Hepatocyte (in vitro differentiated cells): ENCODE measurements at regions not wholly inside any gene's neighbourhood (a gene's known extent, or its start where the extent isn't known, plus 50 kb on each side); places are given as distances from the start of the nearest gene placed in this dataset.

ENCODE experiments used
- DNase-seq: peaks from one replicate; pipeline ENCODE4 v3.0.0-alpha.2; 2016; ENCODE audit warnings: low spot score
- H2AFZ ChIP-seq: fragments of 200-600 bp; sonication (generic); 2 replicates; pipeline ENCODE4 v1.6.0; 2016; ENCODE audit warnings: antibody characterized with exemption, mild to moderate bottlenecking
- H3K27ac ChIP-seq: fragments of 200-600 bp; sonication (generic); 2 replicates; pipeline ENCODE4 v1.5.1; 2016; ENCODE audit warnings: mild to moderate bottlenecking
- H3K27me3 ChIP-seq: fragments of 200-600 bp; sonication (generic); 2 replicates; pipeline ENCODE4 v1.6.1; 2016
- H3K36me3 ChIP-seq: fragments of 200-600 bp; sonication (generic); replicated peaks from 2 replicates; pipeline ENCODE4 v1.5.1; 2016; ENCODE audit warnings: low read depth; ENCODE audit not compliant: insufficient read depth
- H3K4me1 ChIP-seq: fragments of 200-600 bp; sonication (generic); 2 replicates; pipeline ENCODE4 v1.5.1; 2016; ENCODE audit warnings: mild to moderate bottlenecking, moderate library complexity; ENCODE audit not compliant: insufficient read depth
- H3K4me2 ChIP-seq: fragments of 200-600 bp; sonication (generic); 2 replicates; pipeline ENCODE4 v1.6.0; 2016
- H3K4me3 ChIP-seq: fragments of 200-600 bp; sonication (generic); 2 replicates; pipeline ENCODE4 v1.5.1; 2016; ENCODE audit warnings: mild to moderate bottlenecking
- H3K79me2 ChIP-seq: fragments of 200-600 bp; sonication (generic); 2 replicates; pipeline ENCODE4 v1.6.0; 2017; ENCODE audit warnings: mild to moderate bottlenecking
- H3K9me2 ChIP-seq: fragments of 200-600 bp; sonication (generic); replicated peaks from 2 replicates; pipeline ENCODE4 v1.6.0; 2017; ENCODE audit warnings: mild to moderate bottlenecking; ENCODE audit not compliant: insufficient read depth
- H3K9me3 ChIP-seq: fragments of 200-600 bp; sonication (generic); 2 replicates; pipeline ENCODE4 v1.5.1; 2016; ENCODE audit warnings: low read depth, mild to moderate bottlenecking
- H4K20me1 ChIP-seq: fragments of 200-600 bp; sonication (generic); 2 replicates; pipeline ENCODE4 v1.6.0; 2016; ENCODE audit warnings: mild to moderate bottlenecking; ENCODE audit not compliant: insufficient read depth, poor library complexity, severe bottlenecking
- CTCF ChIP-seq: fragments of 200-600 bp; sonication (generic); IDR thresholded peaks from 2 replicates; pipeline ENCODE4 v1.5.1; 2016; ENCODE audit warnings: antibody characterized with exemption, mild to moderate bottlenecking; ENCODE audit not compliant: poor library complexity
- EZH2 ChIP-seq: fragments of 200-600 bp; sonication (generic); IDR thresholded peaks from 2 replicates; pipeline ENCODE4 v1.6.1; 2016; ENCODE audit warnings: antibody characterized with exemption, mild to moderate bottlenecking, borderline replicate concordance
- EZH2phosphoT487 ChIP-seq: fragments of 200-600 bp; sonication (generic); IDR thresholded peaks from one replicate; pipeline ENCODE4 v1.6.1; 2018; ENCODE audit warnings: antibody characterized with exemption, mild to moderate bottlenecking, low read depth, moderate library complexity; ENCODE audit not compliant: unreplicated experiment, severe bottlenecking
- WGBS: methylation state at CpG from one replicate; pipeline ENCODE4 v1.1.6; 2016; ENCODE audit warnings: low lambda C conversion rate; ENCODE audit errors: missing lambda C conversion rate; 5-methylcytosine and 5-hydroxymethylcytosine counted together

- H3K27me3 ChIP-seq: no peaks in the 10 kb centered on the region
- no peaks in the 10 kb centered on the region for H3K36me3 ChIP-seq
- peaks cover 22% of the 10 kb centered on the region for H3K9me3 ChIP-seq
- no peak for DNase-seq
- no peak overlapping the region for H3K4me2 ChIP-seq
- H2AFZ ChIP-seq: no peak overlapping the region
- no peak overlapping the region for H3K4me3 ChIP-seq
- no peaks in the 10 kb centered on the region for H3K9me2 ChIP-seq
- no peak for TF ChIP-seq CTCF
- no peak for TF ChIP-seq EZH2phosphoT487
- no peak for TF ChIP-seq EZH2
- H3K27ac ChIP-seq: no peak overlapping the region
- WGBS: 84% methylated on average over 2 of the region's 2 CpGs
- H4K20me1 ChIP-seq: no peaks in the 10 kb centered on the region
- H3K79me2 ChIP-seq: no peaks in the 10 kb centered on the region
- no peaks in the 10 kb centered on the region for H3K4me1 ChIP-seq
These were observed 329.5 kb upstream of the CWC22 start for GRCh38 chr2:180336550-180336949.

- no peaks in the 10 kb centered on the region for H3K9me2 ChIP-seq
- peaks cover 22% of the 10 kb centered on the region for H3K9me3 ChIP-seq
- H3K27me3 ChIP-seq: no peaks in the 10 kb centered on the region
- no peak overlapping the region for H3K4me3 ChIP-seq
- no peaks in the 10 kb centered on the region for H3K79me2 ChIP-seq
- no peak overlapping the region for H3K4me2 ChIP-seq
- no peak overlapping the region for H3K27ac ChIP-seq
- no peak overlapping the region for H2AFZ ChIP-seq
- no peaks in the 10 kb centered on the region for H4K20me1 ChIP-seq
- TF ChIP-seq EZH2phosphoT487: no peak
- no peak for TF ChIP-seq CTCF
- TF ChIP-seq EZH2: no peak
- no peaks in the 10 kb centered on the region for H3K4me1 ChIP-seq
- DNase-seq: no peak
- no peaks in the 10 kb centered on the region for H3K36me3 ChIP-seq
- 95% methylated on average over 3 of the region's 3 CpGs for WGBS
These were observed 327.4 kb upstream of the CWC22 start for GRCh38 chr2:180334514-180334913.

GRCh38 chr2:180328795-180329422 is 321.8 kb upstream of the CWC22 start:
- Histone ChIP-seq H2AFZ (no peak overlapping the region), H3K9me2 (no peaks in the 10 kb centered on the region), H3K4me2 (no peak overlapping the region), H3K27me3 (no peaks in the 10 kb centered on the region), H3K4me3 (no peak overlapping the region), H3K36me3 (no peaks in the 10 kb centered on the region), H3K79me2 (no peaks in the 10 kb centered on the region), H4K20me1 (no peaks in the 10 kb centered on the region), H3K27ac (no peak overlapping the region), H3K4me1 (no peaks in the 10 kb centered on the region), H3K9me3 (no peaks in the 10 kb centered on the region)
- 88% methylated on average over 1 of the region's 1 CpG for WGBS
- DNase-seq: no peak
- no peak for TF ChIP-seq EZH2phosphoT487
- no peak for TF ChIP-seq EZH2
- TF ChIP-seq CTCF: no peak

GRCh38 chr2:180327185-180327584 is 320.1 kb upstream of the CWC22 start:
- H3K4me3 ChIP-seq: no peak overlapping the region
- H4K20me1 ChIP-seq: no peaks in the 10 kb centered on the region
- H3K79me2 ChIP-seq: no peaks in the 10 kb centered on the region
- no peak overlapping the region for H3K4me2 ChIP-seq
- no peak for TF ChIP-seq CTCF
- no peak for TF ChIP-seq EZH2phosphoT487
- TF ChIP-seq EZH2: no peak
- no peak overlapping the region for H3K27ac ChIP-seq
- H3K9me3 ChIP-seq: no peaks in the 10 kb centered on the region
- H3K36me3 ChIP-seq: no peaks in the 10 kb centered on the region
- no peaks in the 10 kb centered on the region for H3K27me3 ChIP-seq
- H3K9me2 ChIP-seq: no peaks in the 10 kb centered on the region
- no peak overlapping the region for H2AFZ ChIP-seq
- no peaks in the 10 kb centered on the region for H3K4me1 ChIP-seq
- DNase-seq: no peak
